SHP77 treated with DMSO at 0.1 percent for 48 hours (cell line): ENCODE measurements at regions not wholly inside any gene's neighbourhood (a gene's known extent, or its start where the extent isn't known, plus 50 kb on each side); places are given as distances from the start of the nearest gene placed in this dataset.
"Not testable (repeated sequence)": the region's sequence is repeated elsewhere in the genome, so short reads cannot be mapped to it uniquely, and the experiment has no call there.

Source experiments
- DNase-seq: peaks from one replicate; lab custom pipeline; 2025; lab: John Stamatoyannopoulos, UW

GRCh38 chr5:63213256-63213655, 634.6 kb downstream of the LRRC70 start:
- DNase-seq = no peak

DNA sequence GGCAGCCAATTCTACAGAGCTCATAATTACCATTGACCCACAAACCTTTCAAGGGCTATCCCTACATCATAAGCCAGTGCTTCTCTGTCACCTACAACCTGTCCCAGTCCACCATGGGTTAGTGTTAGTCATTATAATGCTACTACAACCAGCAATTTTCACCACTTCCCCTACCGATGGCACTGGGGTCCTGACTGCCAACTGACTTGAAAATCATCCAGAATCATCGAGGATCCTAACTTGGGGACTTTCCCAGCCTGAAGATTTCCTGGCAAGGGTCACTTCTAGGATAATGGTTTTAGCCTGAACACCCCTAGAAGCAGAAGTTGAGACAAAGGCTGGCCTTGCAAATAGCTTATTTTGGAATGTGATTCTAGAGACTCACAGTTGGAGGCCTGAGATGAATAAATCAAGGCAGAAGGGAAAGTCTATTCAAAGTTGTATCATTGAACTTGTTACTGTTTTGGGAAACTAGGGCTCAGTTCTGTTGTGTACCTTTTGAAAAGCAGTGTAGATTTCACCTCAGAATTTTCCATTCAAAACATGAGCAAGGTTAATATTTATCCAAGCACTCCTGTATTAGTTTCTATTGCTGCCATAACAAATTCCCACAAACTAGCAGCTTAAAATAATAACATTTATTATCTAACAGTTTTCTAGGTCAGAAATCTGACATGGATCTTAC, 633.0 kb downstream of the LRRC70 start:
- no peak for DNase-seq

- DNase-seq = no peak
These were observed 627.4 kb downstream of the LRRC70 start for GRCh38 chr5:63205976-63206375.

DNA sequence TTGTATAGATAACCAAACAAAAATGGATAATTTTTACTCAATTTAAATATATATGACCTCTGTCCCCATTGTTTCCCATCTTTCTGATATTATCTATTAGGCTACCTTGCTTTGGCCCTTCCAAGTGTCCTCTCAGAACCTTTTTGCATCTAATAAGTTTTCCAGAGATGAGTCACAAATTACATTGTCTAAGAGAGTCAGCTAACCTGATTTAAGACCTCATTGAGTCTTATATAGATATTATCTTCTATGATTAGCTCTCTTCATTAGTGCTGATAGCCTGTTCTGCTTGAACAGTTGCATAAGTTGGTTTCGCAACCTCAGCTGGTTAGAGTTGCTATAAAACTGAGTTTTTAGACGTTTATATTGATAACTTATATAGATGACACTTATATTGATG, 623.1 kb downstream of the LRRC70 start:
- DNase-seq = no peak

DNA sequence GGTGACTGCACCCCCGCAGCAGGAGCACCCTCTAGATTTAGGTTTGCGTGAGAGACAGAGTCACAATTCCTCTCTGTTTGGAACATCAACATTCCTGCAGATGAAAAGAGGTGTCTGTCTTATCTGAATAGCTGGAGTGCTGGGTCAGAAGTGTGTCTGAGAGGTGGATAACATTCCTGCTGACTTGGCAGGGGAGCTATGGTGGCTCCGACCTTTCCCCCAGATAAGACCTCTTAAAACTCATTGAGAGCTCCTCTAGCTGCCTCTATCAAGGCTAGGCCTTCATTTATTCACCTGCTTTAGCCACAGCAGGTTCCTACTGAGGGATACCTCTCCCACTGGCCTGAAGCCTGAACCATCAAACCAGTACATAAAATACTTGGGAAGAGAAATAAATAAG, 615.5 kb downstream of the LRRC70 start:
- DNase-seq = no peak

- DNase-seq = not testable (repeated sequence)
These were observed 601.6 kb downstream of the LRRC70 start for GRCh38 chr5:63180190-63180589.

DNA sequence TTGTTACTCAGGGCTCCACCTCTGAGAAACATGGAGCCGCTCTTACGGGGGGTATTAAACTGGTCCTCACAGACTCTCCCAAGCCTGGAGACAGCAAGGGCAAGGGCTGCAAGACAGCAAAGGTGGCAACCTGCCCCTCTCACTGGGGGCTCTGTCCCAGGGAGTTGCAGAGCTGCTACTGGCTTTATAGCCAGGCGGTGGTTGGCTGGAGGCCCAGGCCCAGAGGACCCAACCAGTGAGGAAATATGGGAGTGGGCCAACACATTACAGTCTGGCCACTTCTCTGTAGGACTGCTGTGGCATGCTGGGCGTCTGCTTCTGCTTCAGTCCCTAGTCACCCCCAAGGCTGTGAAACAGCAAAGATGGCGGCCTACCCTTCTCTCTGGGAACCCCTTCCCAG, 597.2 kb downstream of the LRRC70 start:
- DNase-seq = no peak

DNA sequence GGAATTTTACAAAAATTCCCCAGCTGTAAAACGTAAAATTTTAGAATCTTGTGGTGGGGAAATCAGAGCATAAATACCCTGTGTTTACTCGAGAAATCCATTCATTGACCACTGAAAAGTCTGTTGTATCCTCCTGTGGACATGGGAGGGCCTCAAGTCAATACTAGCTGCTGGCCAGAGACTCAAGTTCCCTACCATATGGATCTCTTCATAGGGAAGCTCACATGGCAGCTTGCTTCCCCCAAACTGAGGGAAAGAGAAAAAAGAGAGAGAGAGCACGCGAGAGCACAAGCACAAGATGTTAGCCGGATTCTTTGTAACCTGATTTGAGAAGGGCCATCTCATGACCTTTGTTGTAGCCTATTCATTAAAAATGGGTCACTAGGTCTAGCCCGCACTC, 591.9 kb downstream of the LRRC70 start:
- DNase-seq = no peak

- no peak for DNase-seq
These were observed 586.4 kb downstream of the LRRC70 start for GRCh38 chr5:63164838-63165535.

DNA sequence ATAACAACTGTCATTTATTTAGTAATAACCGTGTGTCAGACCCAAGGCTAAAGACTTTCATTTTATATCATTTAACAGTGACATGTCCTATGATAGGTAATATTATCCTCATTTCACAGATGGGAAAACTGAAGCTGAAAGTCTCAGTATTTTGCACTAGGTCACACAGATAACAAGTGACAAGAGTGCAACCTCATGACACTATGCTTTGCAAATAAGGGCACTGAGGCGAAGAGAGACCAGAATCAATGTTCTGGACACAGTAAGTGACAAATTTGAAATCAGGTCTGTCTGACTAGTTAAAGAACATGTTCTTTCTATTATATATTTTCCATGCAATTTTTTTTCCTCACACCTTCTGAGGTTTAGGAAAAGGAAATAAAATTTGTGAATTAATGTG, 585.7 kb downstream of the LRRC70 start:
- no peak for DNase-seq

- no peak for DNase-seq
These were observed 576.7 kb downstream of the LRRC70 start for GRCh38 chr5:63155310-63155631.

DNA sequence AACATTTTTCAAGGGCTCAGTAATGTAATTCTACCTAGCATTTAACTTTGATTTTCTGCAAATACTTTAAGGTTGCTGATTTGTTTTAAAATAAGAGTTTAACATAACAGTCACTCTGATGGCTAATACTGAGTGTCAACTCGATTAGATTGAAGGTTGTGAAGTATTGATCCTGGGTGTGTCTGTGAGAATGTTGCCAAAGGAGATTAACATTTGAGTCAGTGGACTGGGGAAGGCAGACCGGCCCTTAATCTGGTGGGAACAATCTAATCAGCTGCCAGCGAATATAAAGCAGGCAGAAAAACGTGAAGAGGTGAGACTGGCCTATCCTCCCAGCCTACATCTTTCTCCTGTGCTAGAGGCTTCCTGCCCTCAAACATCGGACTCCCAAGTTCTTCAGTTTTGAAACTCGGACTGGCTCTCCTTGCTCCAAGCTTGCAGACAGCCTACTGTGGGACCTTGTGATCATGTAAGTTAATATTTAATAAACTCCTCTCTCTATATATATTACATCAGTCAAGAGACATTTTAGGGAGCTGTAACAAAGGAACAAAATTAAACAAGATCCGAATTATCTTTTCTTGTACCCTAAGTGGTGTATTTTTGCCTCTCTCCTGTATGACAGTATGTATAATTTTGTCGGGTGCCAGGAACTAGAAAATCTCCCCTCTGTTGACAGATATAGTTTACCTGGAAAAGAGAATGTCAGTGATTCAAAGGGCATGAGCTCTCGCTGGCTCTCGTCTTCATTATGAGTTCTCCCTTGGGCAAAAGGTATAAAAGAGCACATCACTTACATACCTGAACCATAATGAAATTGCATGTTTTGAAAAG, 576.1 kb downstream of the LRRC70 start:
- DNase-seq = no peak

DNA sequence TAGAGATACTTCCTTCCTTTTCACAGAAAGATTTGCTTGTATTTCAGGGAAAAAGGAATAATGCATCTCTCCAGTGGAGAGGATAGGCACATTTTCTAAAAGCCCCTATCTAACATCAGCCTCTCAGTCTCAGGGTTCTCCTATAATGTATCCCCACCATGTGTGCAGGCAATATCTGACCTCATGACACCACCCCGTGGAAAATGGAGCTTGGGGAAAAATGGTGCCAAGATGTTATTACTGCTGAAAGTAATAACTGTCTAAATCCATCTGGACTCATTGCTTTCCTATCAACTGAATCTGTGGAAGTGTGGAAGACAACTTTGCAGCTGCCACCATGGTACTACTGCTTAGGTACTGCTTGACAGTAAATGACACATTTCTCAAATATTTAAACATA, 574.3 kb downstream of the LRRC70 start:
- DNase-seq = no peak

DNA sequence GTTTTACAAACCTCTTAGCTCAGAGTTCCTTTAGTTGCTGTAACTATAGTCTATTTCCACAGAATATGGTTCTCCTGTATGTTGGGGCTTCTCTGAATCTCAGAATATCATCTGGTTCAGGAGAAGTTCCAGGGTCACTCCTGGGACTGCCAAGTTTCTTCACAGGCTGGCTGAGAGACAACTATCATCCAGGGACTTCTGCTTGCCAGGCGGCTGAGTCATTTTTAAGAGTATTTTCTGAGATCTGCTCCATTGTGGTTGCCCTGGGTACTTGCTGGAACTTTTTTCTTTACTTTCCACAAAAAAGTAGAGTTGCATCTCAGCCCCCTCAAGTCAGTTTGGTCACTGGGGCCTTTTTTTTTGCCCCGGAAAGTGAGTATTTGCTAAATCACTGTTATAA, 566.5 kb downstream of the LRRC70 start:
- no peak for DNase-seq

- DNase-seq = no peak
These were observed 563.0 kb downstream of the LRRC70 start for GRCh38 chr5:63141591-63141990.

DNA sequence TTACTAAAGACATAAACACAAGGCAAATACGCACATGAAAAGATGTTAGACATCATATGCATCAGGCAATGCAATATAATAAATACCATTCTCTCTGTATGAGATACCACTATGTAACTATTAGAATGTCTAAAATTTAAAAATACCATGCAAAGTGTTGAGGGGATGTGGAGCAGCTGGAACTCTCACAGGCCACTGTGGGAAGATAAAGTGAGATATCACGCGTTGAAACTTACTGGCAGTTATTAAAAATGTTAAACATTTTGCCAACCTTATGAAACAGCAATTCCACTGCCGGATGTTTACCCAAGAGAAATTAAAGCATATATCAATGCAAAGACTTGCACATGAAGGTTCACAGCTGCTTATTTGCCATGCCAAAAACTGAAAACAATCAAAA, 556.7 kb downstream of the LRRC70 start:
- DNase-seq = no peak

GRCh38 chr5:63131626-63132285, 553.1 kb downstream of the LRRC70 start:
- DNase-seq = no peak

DNA sequence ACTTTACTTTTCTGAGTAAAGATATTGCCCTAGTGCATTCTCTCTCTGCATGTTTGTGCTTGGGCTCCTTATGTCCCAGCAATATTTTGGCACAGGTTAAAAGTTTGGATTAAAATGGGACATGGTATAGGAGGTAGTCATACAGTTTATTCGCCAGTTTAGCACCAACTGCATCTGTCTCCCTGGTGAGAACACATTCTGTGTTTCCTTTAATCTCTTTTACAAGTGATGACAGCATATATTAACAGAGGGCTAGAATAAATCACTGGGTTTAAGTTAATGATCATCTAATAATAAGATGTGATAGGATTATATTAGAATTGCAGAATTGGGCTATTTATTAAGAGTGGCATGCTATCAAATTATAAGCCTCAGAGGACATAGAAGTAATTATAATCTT, 550.1 kb downstream of the LRRC70 start:
- no peak for DNase-seq

GRCh38 chr5:63128018-63128417, 549.4 kb downstream of the LRRC70 start:
- no peak for DNase-seq

DNA sequence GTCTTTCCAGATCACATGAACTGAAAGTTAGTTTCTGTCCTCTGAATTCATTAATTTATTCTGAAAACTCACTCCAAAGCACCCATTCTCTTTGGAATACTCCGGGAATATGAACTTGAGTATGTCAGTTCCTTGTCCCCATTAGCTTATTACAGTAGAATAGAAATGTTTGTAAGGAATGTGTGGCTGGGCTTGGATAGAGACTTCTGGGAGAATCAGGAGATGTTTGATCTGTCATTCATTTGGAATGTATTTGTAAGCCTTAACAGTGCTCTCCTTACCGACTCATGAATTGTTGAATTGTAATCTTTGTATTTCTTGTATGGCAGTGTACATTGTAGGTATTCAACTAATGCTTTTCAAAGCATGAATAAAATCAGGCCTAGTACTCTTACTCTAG, 548.4 kb downstream of the LRRC70 start:
- DNase-seq = no peak

- no peak for DNase-seq
These were observed 547.2 kb downstream of the LRRC70 start for GRCh38 chr5:63125862-63126261.

DNA sequence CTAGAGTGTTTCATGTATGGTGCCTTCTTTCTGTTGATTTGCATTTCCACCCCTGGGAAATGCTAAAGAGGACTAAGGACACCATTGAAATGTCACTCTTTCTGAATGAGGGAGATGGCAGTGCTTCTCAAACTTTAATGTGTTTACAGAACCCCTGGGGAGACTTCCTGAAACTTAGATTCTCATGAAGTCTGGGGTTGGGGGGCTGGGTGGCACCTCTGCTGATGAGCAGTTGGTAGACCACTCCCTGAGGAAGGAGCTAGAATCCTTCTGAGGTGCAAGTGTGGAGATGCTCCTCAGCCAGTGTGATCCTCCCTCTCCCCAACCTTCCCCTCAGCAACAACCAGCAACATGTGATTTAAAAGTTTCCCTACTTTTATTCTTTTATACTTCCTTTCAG, 546.8 kb downstream of the LRRC70 start:
- no peak for DNase-seq

GRCh38 chr5:63124266-63124665, 545.6 kb downstream of the LRRC70 start:
- DNase-seq = no peak
